Type B pancreatic cell (in vitro differentiated cells): ENCODE measurements at regions not wholly inside any gene's neighbourhood (a gene's known extent, or its start where the extent isn't known, plus 50 kb on each side); places are given as distances from the start of the nearest gene placed in this dataset.

Experiments
- DNase-seq: peaks from one replicate; pipeline ENCODE4 v3.0.0; 2021; ENCODE audit warnings: mixed read lengths; ENCODE audit not compliant: unreplicated experiment; ENCODE audit errors: extremely low spot score
- H3K27ac Mint-ChIP-seq: 2 replicates; pipeline ENCODE4 v1.8.0; 2021; ENCODE audit warnings: mild to moderate bottlenecking, mixed read lengths
- H3K27me3 Mint-ChIP-seq: 2 replicates; pipeline ENCODE4 v1.8.0; 2021; ENCODE audit warnings: mixed read lengths
- H3K36me3 Mint-ChIP-seq: 2 replicates; pipeline ENCODE4 v1.8.0; 2021; ENCODE audit warnings: mixed read lengths
- H3K4me1 Mint-ChIP-seq: one replicate; pipeline ENCODE4 v1.8.0; 2021; ENCODE audit warnings: mixed read lengths; ENCODE audit not compliant: unreplicated experiment
- H3K4me3 Mint-ChIP-seq: 2 replicates; pipeline ENCODE4 v1.8.0; 2021; ENCODE audit warnings: mild to moderate bottlenecking, mixed read lengths
- H3K9me3 Mint-ChIP-seq: 2 replicates; pipeline ENCODE4 v1.8.0; 2021; ENCODE audit warnings: mixed read lengths
- CTCF ChIP-seq: fragments of 200-600 bp; sonication (generic); conservative IDR thresholded peaks from 2 replicates; pipeline ENCODE4 v1.5.0; 2021; ENCODE audit warnings: antibody characterized with exemption, mild to moderate bottlenecking

- Mint-ChIP-seq H3K27me3 (no peaks in the 10 kb centered on the region), H3K27ac (no peak overlapping the region), H3K4me1 (no peaks in the 10 kb centered on the region), H3K9me3 (no peaks in the 10 kb centered on the region), H3K36me3 (no peaks in the 10 kb centered on the region), H3K4me3 (no peak overlapping the region)
- DNase-seq: no peak
- no peak for TF ChIP-seq CTCF
These were observed 116.3 kb upstream of the ITGA4 start for GRCh38 chr2:181340891-181341290.

- H3K27ac Mint-ChIP-seq: no peak overlapping the region
- DNase-seq: no peak
- no peaks in the 10 kb centered on the region for H3K36me3 Mint-ChIP-seq
- no peak overlapping the region for H3K4me3 Mint-ChIP-seq
- no peak for TF ChIP-seq CTCF
- H3K9me3 Mint-ChIP-seq: no peaks in the 10 kb centered on the region
- H3K27me3 Mint-ChIP-seq: no peaks in the 10 kb centered on the region
- no peaks in the 10 kb centered on the region for H3K4me1 Mint-ChIP-seq
These were observed 115.2 kb upstream of the ITGA4 start for GRCh38 chr2:181341855-181342600.

GRCh38 chr2:181348107-181348837 lies 108.9 kb upstream of the ITGA4 start:
- Mint-ChIP-seq H3K4me3 (no peak overlapping the region), H3K27me3 (no peaks in the 10 kb centered on the region), H3K36me3 (no peaks in the 10 kb centered on the region), H3K4me1 (no peaks in the 10 kb centered on the region), H3K9me3 (no peaks in the 10 kb centered on the region), H3K27ac (no peak overlapping the region)
- TF ChIP-seq CTCF: no peak
- no peak for DNase-seq

GRCh38 chr2:181352158-181352557 lies 105.0 kb upstream of the ITGA4 start:
- Mint-ChIP-seq H3K27ac (no peak overlapping the region), H3K4me3 (no peak overlapping the region), H3K9me3 (no peaks in the 10 kb centered on the region), H3K4me1 (no peaks in the 10 kb centered on the region), H3K27me3 (no peaks in the 10 kb centered on the region), H3K36me3 (no peaks in the 10 kb centered on the region)
- no peak for TF ChIP-seq CTCF
- DNase-seq: no peak

GRCh38 chr2:181354626-181355025 lies 102.6 kb upstream of the ITGA4 start:
- no peak for TF ChIP-seq CTCF
- H3K27ac Mint-ChIP-seq: no peak overlapping the region
- no peaks in the 10 kb centered on the region for H3K9me3 Mint-ChIP-seq
- no peak for DNase-seq
- H3K36me3 Mint-ChIP-seq: no peaks in the 10 kb centered on the region
- no peaks in the 10 kb centered on the region for H3K4me1 Mint-ChIP-seq
- no peaks in the 10 kb centered on the region for H3K27me3 Mint-ChIP-seq
- no peak overlapping the region for H3K4me3 Mint-ChIP-seq
